Breast epithelium (tissue), 4 donors: ENCODE measurements at regions not wholly inside any gene's neighbourhood (a gene's known extent, or its start where the extent isn't known, plus 50 kb on each side); places are given as distances from the start of the nearest gene placed in this dataset.

Source experiments
- DNase-seq, 2 donors: peaks; one replicate each; pipeline ENCODE4 v3.0.0-alpha.2; 2019; ENCODE audit warnings: low spot score in 2 of 2
- H3K27ac ChIP-seq, 2 donors: fragments of 200-600 bp; sonication (generic) in 1 of 2; one replicate each; pipeline ENCODE4 v1.5.1; 2016 to 2019; ENCODE audit warnings: mild to moderate bottlenecking in 1 of 2
- H3K27me3 ChIP-seq, 2 donors: fragments of 200-600 bp; sonication (generic) in 1 of 2; one replicate each; pipeline versions ENCODE4 v1.5.1 to v1.6.0; 2017 to 2019; ENCODE audit warnings: control low read depth in 1 of 2, mild to moderate bottlenecking in 1 of 2
- H3K36me3 ChIP-seq: fragments of 200-600 bp; one replicate; pipeline ENCODE4 v1.5.1; 2019
- H3K4me1 ChIP-seq, 2 donors: fragments of 200-600 bp; sonication (generic); one replicate each; pipeline ENCODE4 v1.5.1; 2016 to 2019; ENCODE audit warnings: control low read depth in 1 of 2
- H3K4me3 ChIP-seq, 3 donors: fragments of 200-600 bp; sonication (generic); 1 replicate in 2 of 3; 2 replicates in 1 of 3; pipeline ENCODE4 v1.5.1; 2016 to 2019; ENCODE audit warnings: mild to moderate bottlenecking in 3 of 3, moderate library complexity in 2 of 3
- H3K9me3 ChIP-seq, 2 donors: fragments of 200-600 bp; sonication (generic) in 1 of 2; one replicate each; pipeline ENCODE4 v1.5.1; 2016 to 2019; ENCODE audit warnings: control low read depth in 1 of 2
- POLR2A ChIP-seq: fragments of 450-650 bp; IDR thresholded peaks from one replicate; pipeline ENCODE4 v1.6.1; 2016; ENCODE audit warnings: antibody characterized with exemption, mild to moderate bottlenecking, moderate library complexity
- POLR2AphosphoS5 ChIP-seq, 3 donors: sonication (generic); formaldehyde crosslinking; IDR thresholded peaks; one replicate each; pipeline ENCODE4 v1.6.1; 2017; ENCODE audit warnings: antibody characterized with exemption in 3 of 3
- intact Hi-C: fragments of 100-400 bp; cut with DNase I; formaldehyde crosslinking; loops from one replicate; pipeline ENCODE4 v1.15.1; 2023; ENCODE audit warnings: low total_unique reads
- TF ChIP-seq, protein P1 (sequence below), 3 donors: fragments of 450-650 bp; IDR thresholded peaks; one replicate each; pipeline ENCODE4 v1.5.1; 2016 to 2017; ENCODE audit warnings: antibody characterized with exemption in 3 of 3, mild to moderate bottlenecking in 3 of 3, moderate library complexity in 3 of 3

DNA sequence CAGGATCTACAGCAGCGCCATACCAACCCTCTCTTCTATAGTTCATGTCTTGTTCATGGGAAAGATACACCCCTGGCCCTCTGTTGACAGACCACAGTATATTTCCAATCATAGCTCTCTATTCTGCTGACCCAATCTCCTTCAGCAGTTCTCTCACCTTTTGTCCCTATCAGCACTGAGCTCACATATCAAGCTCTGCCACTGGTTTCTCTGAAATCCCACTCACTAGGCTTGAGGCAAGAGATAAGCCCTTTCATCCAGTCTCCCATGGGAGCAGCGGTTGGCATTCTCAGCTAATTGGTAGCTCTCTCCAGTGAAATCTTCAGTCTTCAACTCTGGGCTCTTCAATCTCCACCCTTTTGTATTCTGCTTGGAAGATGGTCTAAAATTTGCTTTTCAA lies 313.4 kb downstream of the GJA1 start:
- intact Hi-C loops = no loop called here
- Histone ChIP-seq H3K27ac (no peak overlapping the region), H3K36me3 (no peaks in the 10 kb centered on the region), H3K4me3 (no peak overlapping the region), H3K27me3 (no peaks in the 10 kb centered on the region), H3K9me3 (no peaks in the 10 kb centered on the region), H3K4me1 (no peaks in the 10 kb centered on the region)
- no peak for DNase-seq
- no peak for TF ChIP-seq POLR2AphosphoS5 (IDR thresholded peaks at IDR 0.05)
- no peak for TF ChIP-seq POLR2A
- TF ChIP-seq, protein P1, sequence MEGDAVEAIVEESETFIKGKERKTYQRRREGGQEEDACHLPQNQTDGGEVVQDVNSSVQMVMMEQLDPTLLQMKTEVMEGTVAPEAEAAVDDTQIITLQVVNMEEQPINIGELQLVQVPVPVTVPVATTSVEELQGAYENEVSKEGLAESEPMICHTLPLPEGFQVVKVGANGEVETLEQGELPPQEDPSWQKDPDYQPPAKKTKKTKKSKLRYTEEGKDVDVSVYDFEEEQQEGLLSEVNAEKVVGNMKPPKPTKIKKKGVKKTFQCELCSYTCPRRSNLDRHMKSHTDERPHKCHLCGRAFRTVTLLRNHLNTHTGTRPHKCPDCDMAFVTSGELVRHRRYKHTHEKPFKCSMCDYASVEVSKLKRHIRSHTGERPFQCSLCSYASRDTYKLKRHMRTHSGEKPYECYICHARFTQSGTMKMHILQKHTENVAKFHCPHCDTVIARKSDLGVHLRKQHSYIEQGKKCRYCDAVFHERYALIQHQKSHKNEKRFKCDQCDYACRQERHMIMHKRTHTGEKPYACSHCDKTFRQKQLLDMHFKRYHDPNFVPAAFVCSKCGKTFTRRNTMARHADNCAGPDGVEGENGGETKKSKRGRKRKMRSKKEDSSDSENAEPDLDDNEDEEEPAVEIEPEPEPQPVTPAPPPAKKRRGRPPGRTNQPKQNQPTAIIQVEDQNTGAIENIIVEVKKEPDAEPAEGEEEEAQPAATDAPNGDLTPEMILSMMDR (IDR thresholded peaks at IDR 0.05) = no peak

- intact Hi-C loops = no loop called here
- Histone ChIP-seq H3K27me3 (no peaks in the 10 kb centered on the region), H3K4me3 (no peak overlapping the region), H3K4me1 (no peaks in the 10 kb centered on the region), H3K36me3 (no peaks in the 10 kb centered on the region), H3K27ac (peak overlapping the region; percentile 15 to 29), H3K9me3 (no peaks in the 10 kb centered on the region)
- DNase-seq = no peak
- no peak for TF ChIP-seq POLR2AphosphoS5 (IDR thresholded peaks at IDR 0.05)
Observed at GRCh38 chr6:121755485-121755884, 320.0 kb downstream of the GJA1 start.

DNA sequence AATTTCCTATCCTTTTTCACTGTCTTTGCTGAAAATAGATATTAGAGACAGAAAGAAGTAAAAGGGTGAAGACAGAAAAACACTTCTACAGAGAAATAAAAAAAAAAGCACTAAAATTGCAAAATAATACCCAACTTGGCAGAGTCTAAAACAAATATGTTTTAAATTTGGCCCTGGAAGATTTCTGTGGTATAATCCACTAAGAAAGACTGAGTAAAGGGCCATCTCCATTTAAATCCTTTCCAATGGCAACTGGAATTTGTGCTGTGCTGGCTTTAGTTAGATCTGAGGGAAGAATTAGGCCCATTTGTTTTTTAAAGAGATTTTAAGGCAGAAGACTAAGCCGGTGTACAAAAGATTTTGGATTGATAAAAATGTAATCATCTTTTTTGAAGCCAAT lies 321.2 kb downstream of the GJA1 start:
- intact Hi-C loops = no loop called here
- TF ChIP-seq POLR2A (no peak), POLR2AphosphoS5 (IDR thresholded peaks at IDR 0.05) (no peak)
- TF ChIP-seq, protein P1 (IDR thresholded peaks at IDR 0.05) = no peak
- no peak overlapping the region for H3K27ac ChIP-seq
- no peaks in the 10 kb centered on the region for H3K36me3 ChIP-seq
- no peaks in the 10 kb centered on the region for H3K4me1 ChIP-seq
- H3K4me3 ChIP-seq = no peak overlapping the region
- DNase-seq = no peak
- H3K9me3 ChIP-seq = no peaks in the 10 kb centered on the region
- no peaks in the 10 kb centered on the region for H3K27me3 ChIP-seq

DNA sequence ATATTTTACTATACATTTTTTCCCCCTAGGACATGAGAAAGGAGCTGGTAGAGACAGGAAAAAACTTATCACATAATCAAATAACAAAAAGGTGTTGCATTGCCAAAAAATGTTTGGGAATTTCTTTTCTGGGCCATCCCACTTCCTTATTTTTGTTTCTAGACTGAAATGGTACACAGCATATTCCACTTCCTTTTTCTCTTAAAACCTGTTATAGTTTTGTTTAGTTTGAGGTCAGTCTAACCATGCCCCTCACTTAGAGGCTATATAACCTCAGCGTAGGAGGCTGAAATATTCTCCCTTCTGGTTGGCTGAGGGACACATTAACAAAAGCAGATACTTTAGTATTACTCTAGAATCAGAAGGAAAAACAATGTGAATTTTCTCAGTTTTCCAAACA lies 323.9 kb downstream of the GJA1 start:
- Histone ChIP-seq H3K36me3 (no peaks in the 10 kb centered on the region), H3K27me3 (no peaks in the 10 kb centered on the region), H3K4me1 (no peaks in the 10 kb centered on the region), H3K27ac (no peak overlapping the region), H3K9me3 (no peaks in the 10 kb centered on the region), H3K4me3 (no peak overlapping the region)
- no peak for TF ChIP-seq POLR2A
- TF ChIP-seq POLR2AphosphoS5 (IDR thresholded peaks at IDR 0.05) = no peak
- TF ChIP-seq, protein P1 (IDR thresholded peaks at IDR 0.05) = no peak
- no peak for DNase-seq
- intact Hi-C loops = no loop called here

- no peaks in the 10 kb centered on the region for H3K9me3 ChIP-seq
- no peaks in the 10 kb centered on the region for H3K4me1 ChIP-seq
- H3K4me3 ChIP-seq = no peak overlapping the region
- no peak for DNase-seq
- H3K27me3 ChIP-seq = no peaks in the 10 kb centered on the region
- intact Hi-C loops = no loop called here
- TF ChIP-seq POLR2AphosphoS5 (IDR thresholded peaks at IDR 0.05) (no peak), POLR2A (no peak)
- TF ChIP-seq, protein P1 (IDR thresholded peaks at IDR 0.05) = no peak
- no peak overlapping the region for H3K27ac ChIP-seq
- no peaks in the 10 kb centered on the region for H3K36me3 ChIP-seq
Observed at GRCh38 chr6:121760191-121760590, 324.7 kb downstream of the GJA1 start.

- DNase-seq = no peak
- Histone ChIP-seq H3K4me1 (no peaks in the 10 kb centered on the region), H3K4me3 (no peak overlapping the region), H3K27me3 (no peaks in the 10 kb centered on the region), H3K36me3 (no peaks in the 10 kb centered on the region), H3K27ac (no peak overlapping the region), H3K9me3 (no peaks in the 10 kb centered on the region)
- intact Hi-C loops = no loop called here
- TF ChIP-seq POLR2A = no peak
- TF ChIP-seq, protein P1 (IDR thresholded peaks at IDR 0.05) = no peak
Observed at GRCh38 chr6:121760745-121761144, 325.3 kb downstream of the GJA1 start.
